Skeletal muscle satellite cell (primary cell): ENCODE measurements at regions not wholly inside any gene's neighbourhood (a gene's known extent, or its start where the extent isn't known, plus 50 kb on each side); places are given as distances from the start of the nearest gene placed in this dataset.

Experiments used
- H3K27me3 ChIP-seq: 2 replicates; pipeline ENCODE4 v1.7.0; 2013; ENCODE audit warnings: low read length; ENCODE audit not compliant: control insufficient read depth, insufficient read depth
- H3K36me3 ChIP-seq: 2 replicates; pipeline ENCODE4 v1.7.0; 2013; ENCODE audit warnings: mild to moderate bottlenecking, control low read depth, low read length; ENCODE audit not compliant: insufficient read depth
- H3K4me1 ChIP-seq: 2 replicates; pipeline ENCODE4 v1.7.0; 2013; ENCODE audit warnings: low read length; ENCODE audit not compliant: control insufficient read depth, insufficient read depth
- H3K4me2 ChIP-seq: 2 replicates; pipeline ENCODE4 v1.7.0; 2013; ENCODE audit warnings: mild to moderate bottlenecking, low read length
- H3K4me3 ChIP-seq: 2 replicates; pipeline ENCODE4 v1.7.0; 2013; ENCODE audit warnings: low read length
- H3K9ac ChIP-seq: 2 replicates; pipeline ENCODE4 v1.7.0; 2013; ENCODE audit warnings: mild to moderate bottlenecking, low read depth, low read length, moderate library complexity
- H3K9me3 ChIP-seq: replicated peaks from 2 replicates; pipeline ENCODE4 v1.7.0; 2013; ENCODE audit warnings: mild to moderate bottlenecking, control low read depth, low read length

DNA sequence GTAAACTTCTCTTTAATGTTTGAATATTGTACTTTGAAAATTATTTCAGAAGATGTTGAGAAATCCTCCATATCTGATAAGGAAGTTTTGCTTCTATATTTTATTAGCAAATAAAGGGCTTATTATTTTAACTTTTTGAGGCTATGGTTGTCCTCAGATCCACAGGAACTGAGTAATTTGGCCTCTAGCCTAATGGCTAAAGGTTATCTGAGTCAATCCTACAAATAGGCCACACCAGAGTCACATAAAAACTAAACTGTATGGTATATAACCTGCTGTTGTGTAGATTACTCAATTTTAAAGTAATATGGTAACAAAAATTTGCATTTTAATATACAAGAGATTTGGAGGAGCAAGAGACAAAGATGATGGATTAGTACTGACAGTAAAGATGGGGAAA, 549.2 kb upstream of the GRAMD2B start:
- no peaks in the 10 kb centered on the region for H3K36me3 ChIP-seq
- H3K4me3 ChIP-seq = no peak overlapping the region
- H3K9ac ChIP-seq = no peak overlapping the region
- no peaks in the 10 kb centered on the region for H3K4me1 ChIP-seq
- H3K27me3 ChIP-seq = no peaks in the 10 kb centered on the region
- no peak overlapping the region for H3K4me2 ChIP-seq
- no peaks in the 10 kb centered on the region for H3K9me3 ChIP-seq

DNA sequence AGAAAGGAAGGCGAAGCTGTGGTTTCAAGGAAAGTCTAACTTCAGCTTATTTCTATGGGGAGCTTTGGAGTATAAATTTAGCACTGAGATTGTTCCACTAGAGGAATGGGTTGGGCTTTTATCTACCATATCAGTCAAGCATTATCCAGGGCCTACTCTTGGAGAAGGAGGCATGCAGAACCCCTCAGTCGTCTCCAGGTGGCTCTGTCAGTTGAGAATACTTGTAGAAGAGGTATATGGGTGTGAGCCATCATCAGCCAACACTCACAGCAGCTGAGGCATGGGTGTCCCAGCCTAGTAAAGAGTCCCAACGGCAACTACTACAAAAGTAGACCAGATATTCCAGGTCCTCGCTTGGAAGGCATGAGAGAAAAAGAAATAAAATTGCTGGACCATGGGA, 548.5 kb upstream of the GRAMD2B start:
- H3K4me2 ChIP-seq = no peak overlapping the region
- H3K36me3 ChIP-seq = no peaks in the 10 kb centered on the region
- H3K9ac ChIP-seq = no peak overlapping the region
- no peaks in the 10 kb centered on the region for H3K9me3 ChIP-seq
- no peaks in the 10 kb centered on the region for H3K4me1 ChIP-seq
- H3K4me3 ChIP-seq = no peak overlapping the region
- H3K27me3 ChIP-seq = no peaks in the 10 kb centered on the region

DNA sequence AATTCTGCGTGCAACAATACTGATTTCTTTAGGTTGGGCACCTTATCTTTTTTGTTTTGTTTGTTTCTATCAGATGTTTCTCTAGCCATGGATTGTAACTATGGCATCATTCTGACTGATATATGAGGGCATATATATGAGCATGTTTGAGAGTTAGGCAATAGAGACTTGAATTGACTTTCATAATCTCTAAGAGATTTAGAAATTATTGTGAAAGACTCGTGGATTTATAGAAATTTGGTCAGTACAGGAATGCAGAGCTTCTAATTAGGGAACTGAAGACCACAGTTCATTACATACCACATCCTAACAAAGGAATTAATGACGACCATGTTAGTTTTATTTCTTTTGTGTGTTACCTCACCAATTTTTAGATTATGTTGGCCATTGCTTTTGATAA, 546.0 kb upstream of the GRAMD2B start:
- Histone ChIP-seq H3K4me2 (no peak overlapping the region), H3K9me3 (no peaks in the 10 kb centered on the region), H3K27me3 (no peaks in the 10 kb centered on the region)

DNA sequence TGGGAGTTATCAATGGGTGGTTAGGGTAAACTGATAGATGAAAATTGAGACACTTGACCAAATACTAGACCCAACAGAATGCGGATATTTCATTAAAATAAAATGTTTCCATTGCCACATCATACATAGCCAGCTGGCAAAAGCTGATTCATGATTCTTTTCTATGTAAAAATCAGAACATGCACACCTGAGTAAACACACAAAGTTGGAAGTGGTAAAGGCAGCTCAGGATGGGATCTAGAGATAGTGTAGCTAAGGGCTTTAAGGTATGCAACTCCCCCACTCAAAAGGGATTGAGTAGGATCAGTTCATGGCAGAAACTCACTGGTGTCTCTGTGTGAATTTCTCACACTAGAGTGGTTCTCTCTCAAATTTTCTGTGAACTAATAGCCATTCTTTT, 541.1 kb upstream of the GRAMD2B start:
- H3K27me3 ChIP-seq = no peaks in the 10 kb centered on the region
- no peaks in the 10 kb centered on the region for H3K9me3 ChIP-seq
- no peak overlapping the region for H3K4me2 ChIP-seq
- no peaks in the 10 kb centered on the region for H3K36me3 ChIP-seq
- no peak overlapping the region for H3K4me3 ChIP-seq
- H3K4me1 ChIP-seq = no peaks in the 10 kb centered on the region
- H3K9ac ChIP-seq = no peak overlapping the region

More for the DNA sequence above, 546.0 kb upstream of the GRAMD2B start:
- Histone ChIP-seq H3K36me3 (no peaks in the 10 kb centered on the region), H3K4me3 (no peak overlapping the region), H3K9ac (no peak overlapping the region), H3K4me1 (no peaks in the 10 kb centered on the region)

DNA sequence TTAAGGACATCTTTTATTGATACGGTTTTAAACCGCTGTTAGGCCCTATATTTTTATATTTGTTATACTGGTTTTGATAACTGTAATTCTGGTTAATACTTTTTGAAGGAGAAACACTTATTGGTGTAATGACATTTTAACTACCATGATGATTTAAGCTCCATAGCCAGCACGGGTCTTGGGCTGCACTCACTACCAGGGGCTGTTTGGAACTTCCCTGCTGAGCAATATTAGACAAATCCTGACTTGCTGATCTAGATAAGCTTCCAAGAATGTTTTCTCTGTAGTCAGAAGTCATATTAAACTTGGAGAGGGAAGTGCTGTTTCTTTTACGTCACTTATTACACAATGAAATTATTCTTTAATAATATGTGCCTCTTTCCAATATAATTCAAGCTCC, 540.0 kb upstream of the GRAMD2B start:
- no peak overlapping the region for H3K9ac ChIP-seq
- H3K4me2 ChIP-seq = no peak overlapping the region
- H3K36me3 ChIP-seq = no peaks in the 10 kb centered on the region
- no peaks in the 10 kb centered on the region for H3K9me3 ChIP-seq
- no peaks in the 10 kb centered on the region for H3K4me1 ChIP-seq
- no peaks in the 10 kb centered on the region for H3K27me3 ChIP-seq
- H3K4me3 ChIP-seq = no peak overlapping the region

DNA sequence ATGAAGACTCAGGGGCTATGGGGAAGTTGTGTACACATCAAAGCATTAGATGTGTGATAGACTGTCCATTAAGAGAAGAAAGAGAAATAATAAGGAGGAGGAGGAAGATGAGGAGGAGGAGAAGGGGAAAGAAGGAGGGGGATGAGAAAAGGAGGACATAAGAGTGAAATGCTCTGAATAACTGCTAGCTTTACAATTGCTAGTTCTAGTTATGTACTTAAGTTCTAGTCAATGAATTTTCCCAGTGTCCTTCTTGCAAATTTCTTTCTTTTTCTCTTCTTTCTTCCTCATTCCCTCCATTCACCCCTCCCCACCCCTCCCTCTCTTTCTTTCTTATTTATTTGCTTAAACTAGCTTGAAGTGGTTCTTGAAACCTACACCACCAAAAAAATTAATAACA, 534.9 kb upstream of the GRAMD2B start:
- Histone ChIP-seq H3K9ac (no peak overlapping the region), H3K4me1 (peaks cover 8% of the 10 kb centered on the region), H3K27me3 (no peaks in the 10 kb centered on the region), H3K4me2 (no peak overlapping the region), H3K9me3 (no peaks in the 10 kb centered on the region), H3K36me3 (no peaks in the 10 kb centered on the region), H3K4me3 (no peak overlapping the region)

DNA sequence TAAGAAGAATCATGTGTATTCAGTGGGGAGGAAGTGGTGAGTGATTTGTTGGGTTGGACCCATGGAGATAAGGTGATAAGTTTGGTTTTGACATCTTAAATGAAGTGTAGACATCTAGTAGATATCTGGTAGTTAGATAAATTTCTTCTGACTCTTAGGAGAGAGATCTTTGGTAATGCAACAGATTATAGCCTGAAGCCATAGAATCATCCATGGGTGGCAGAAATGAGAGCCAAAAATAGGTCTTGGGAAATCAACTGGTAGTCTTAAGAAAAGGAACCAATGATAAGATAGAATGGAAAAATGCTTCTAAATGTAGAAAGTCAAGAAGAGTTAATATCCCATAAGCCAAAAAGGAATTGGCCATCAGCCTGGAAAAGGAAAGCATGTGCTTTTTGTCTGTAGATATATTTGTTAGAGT, 532.7 kb upstream of the GRAMD2B start:
- H3K9me3 ChIP-seq = no peaks in the 10 kb centered on the region
- no peaks in the 10 kb centered on the region for H3K36me3 ChIP-seq
- no peaks in the 10 kb centered on the region for H3K27me3 ChIP-seq
- no peak overlapping the region for H3K4me3 ChIP-seq
- no peak overlapping the region for H3K4me2 ChIP-seq
- H3K9ac ChIP-seq = no peak overlapping the region
- H3K4me1 ChIP-seq = peaks cover 8% of the 10 kb centered on the region

DNA sequence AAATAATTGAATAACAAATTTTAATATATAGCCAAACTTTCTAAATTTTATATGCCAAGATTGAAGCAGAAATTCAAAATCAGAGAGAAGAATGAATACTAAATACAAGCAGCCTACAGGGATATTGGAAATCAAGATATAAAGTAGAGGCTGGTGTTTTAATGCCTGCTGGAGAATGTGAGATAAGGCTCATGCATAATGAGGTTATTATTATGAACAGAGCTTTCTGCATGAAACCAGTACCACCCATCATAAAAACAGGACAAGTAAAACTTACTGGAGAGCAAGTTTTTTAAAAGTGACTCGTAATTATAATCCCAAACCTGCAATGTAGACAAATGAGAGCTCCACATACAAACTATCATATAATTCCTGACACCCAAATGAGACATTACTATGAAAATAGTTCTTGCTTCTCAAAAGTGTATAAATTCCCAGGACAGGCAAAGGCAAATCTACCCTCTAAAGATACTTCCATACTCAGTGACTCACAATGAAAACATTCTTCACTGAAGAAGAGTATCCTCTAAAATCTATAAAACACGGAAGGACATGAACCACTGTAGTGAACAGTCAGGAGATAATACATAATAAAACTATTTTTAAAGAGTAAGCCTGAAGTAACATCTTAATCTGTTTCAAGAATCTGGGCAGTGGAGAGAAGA, 532.0 kb upstream of the GRAMD2B start:
- no peaks in the 10 kb centered on the region for H3K9me3 ChIP-seq
- H3K4me3 ChIP-seq = no peak overlapping the region
- H3K9ac ChIP-seq = no peak overlapping the region

DNA sequence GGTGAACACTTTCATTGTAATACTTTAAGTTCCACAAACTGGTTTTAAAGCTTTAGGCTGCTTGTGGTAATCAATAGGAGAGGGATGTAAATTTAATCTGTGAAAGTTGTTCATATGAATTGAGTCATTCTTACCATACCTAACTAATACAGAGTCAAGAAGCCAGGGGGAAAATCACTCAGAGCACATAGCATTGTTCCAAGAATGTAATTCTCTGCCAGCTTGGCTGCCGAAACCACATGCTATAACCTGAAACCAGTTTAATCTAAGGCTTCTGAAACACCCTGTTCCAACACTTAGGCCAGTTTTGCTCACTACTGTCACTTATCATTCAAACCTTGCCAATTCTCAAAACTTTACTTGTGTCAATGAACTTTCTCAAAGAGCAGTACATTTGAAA, 528.8 kb upstream of the GRAMD2B start:
- no peak overlapping the region for H3K4me2 ChIP-seq
- H3K9me3 ChIP-seq = no peaks in the 10 kb centered on the region
- H3K27me3 ChIP-seq = no peaks in the 10 kb centered on the region
- peaks cover 8% of the 10 kb centered on the region for H3K4me1 ChIP-seq
- no peak overlapping the region for H3K4me3 ChIP-seq
- H3K36me3 ChIP-seq = no peaks in the 10 kb centered on the region
- no peak overlapping the region for H3K9ac ChIP-seq

More for the DNA sequence above, 532.0 kb upstream of the GRAMD2B start:
- no peaks in the 10 kb centered on the region for H3K36me3 ChIP-seq
- H3K4me1 ChIP-seq = peaks cover 8% of the 10 kb centered on the region
- H3K27me3 ChIP-seq = no peaks in the 10 kb centered on the region
- H3K4me2 ChIP-seq = no peak overlapping the region

DNA sequence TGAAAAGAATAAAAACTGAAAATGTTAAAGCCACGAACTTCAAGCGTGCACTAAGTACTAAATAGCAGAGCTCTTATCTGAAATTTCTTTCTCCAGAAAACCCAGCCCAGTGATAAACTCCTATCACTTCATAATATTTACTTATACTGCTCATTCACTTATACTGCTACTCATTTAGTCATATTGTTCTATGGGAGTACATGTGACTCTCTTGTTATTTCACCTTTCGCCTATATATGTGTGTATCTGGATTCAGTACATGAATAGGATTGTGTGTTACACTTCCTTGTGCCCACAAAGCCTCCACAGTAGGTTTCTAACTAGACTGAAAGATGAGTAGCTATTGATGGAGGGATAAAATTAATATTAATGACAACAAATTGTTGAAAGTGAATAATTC, 526.8 kb upstream of the GRAMD2B start:
- Histone ChIP-seq H3K36me3 (no peaks in the 10 kb centered on the region), H3K27me3 (no peaks in the 10 kb centered on the region), H3K4me1 (peaks cover 4% of the 10 kb centered on the region), H3K9ac (no peak overlapping the region), H3K4me3 (no peak overlapping the region), H3K4me2 (no peak overlapping the region), H3K9me3 (no peaks in the 10 kb centered on the region)

DNA sequence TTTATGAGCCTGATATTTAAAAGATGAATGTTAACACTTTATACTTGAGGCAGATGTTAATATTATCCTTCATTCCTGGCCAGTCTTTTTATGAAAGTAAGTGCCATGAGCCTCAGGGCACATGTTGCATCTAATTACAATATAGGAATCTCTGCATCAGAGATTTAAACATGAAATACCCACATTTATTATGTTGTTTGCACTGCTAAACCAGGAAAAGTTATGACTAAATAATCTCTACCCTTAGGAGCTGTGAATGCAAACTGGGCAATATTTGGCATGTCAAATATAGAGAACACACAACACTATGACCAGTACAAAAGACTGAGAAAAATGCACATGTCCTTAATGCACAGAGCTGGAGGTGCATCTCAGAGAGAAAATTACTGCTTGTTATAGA, 526.1 kb upstream of the GRAMD2B start:
- Histone ChIP-seq H3K4me3 (no peak overlapping the region), H3K4me1 (no peaks in the 10 kb centered on the region), H3K27me3 (no peaks in the 10 kb centered on the region), H3K9me3 (no peaks in the 10 kb centered on the region), H3K4me2 (no peak overlapping the region), H3K9ac (no peak overlapping the region), H3K36me3 (no peaks in the 10 kb centered on the region)

DNA sequence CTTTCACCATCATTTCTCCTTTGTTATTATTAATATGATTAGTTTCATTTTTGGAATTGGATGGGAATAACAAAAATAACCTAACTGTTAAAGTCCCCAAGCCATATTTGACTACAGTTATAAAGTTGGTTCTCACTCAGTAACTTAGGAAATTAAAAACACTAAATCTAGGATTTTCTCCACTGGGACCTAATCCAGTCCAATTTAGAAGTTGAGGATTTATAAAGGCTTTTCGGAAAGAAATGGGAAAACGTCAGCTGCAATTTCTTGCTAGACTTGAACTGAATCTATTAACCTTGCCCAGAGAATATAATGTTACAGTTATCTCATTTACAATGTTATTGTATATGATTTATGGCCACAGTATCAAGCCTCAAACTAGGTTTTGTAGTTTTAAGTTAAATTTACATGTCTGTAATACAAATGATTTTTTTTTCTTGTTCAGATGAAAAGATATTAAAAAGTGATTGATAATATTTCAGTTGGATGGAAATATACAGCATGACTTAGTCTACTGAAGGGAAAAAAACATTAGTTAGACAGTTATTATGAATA, 524.3 kb upstream of the GRAMD2B start:
- Histone ChIP-seq H3K9me3 (no peaks in the 10 kb centered on the region), H3K36me3 (no peaks in the 10 kb centered on the region), H3K27me3 (no peaks in the 10 kb centered on the region), H3K4me2 (no peak overlapping the region), H3K4me1 (no peaks in the 10 kb centered on the region), H3K4me3 (no peak overlapping the region), H3K9ac (no peak overlapping the region)
